ENCODE measurements at regions not wholly inside any gene's neighbourhood (a gene's known extent, or its start where the extent isn't known, plus 50 kb on each side); places are given as distances from the start of the nearest gene placed in this dataset.

- no peak for TF ChIP-seq CTCF (IDR thresholded peaks at IDR 0.05)
- TF ChIP-seq POLR2A (IDR thresholded peaks at IDR 0.05), result no peak
- TF ChIP-seq EP300 (IDR thresholded peaks at IDR 0.05; ENCODE audit: low read depth), result no peak
Measured at GRCh38 chr13:21232196-21232595, 55.7 kb downstream of the MRPL57 start.
